Erythroblast (primary cell): ENCODE measurements at regions not wholly inside any gene's neighbourhood (a gene's known extent, or its start where the extent isn't known, plus 50 kb on each side); places are given as distances from the start of the nearest gene placed in this dataset.

Experiments
- DNase-seq, 2 experiments: peaks; one replicate each; lab custom pipeline; 2025; lab: John Stamatoyannopoulos, UW
- GATA1 ChIP-seq: IDR thresholded peaks from 2 replicates; pipeline ENCODE4 v1.6.1; 2011; ENCODE audit warnings: low read depth, mild to moderate bottlenecking, control low read depth, low read length, moderate library complexity
- POLR2A ChIP-seq: IDR thresholded peaks from 2 replicates; pipeline ENCODE4 v1.6.1; 2011; ENCODE audit warnings: mild to moderate bottlenecking, low read length

GRCh38 chr11:106353031-106353430 lies 275.6 kb downstream of the AASDHPPT start:
- TF ChIP-seq POLR2A (no peak), GATA1 (no peak)
- no peak for DNase-seq

GRCh38 chr11:106369224-106369623 lies 291.8 kb downstream of the AASDHPPT start:
- TF ChIP-seq POLR2A = no peak
- TF ChIP-seq GATA1 = no peak
- no peak for DNase-seq

- DNase-seq = no peak
- TF ChIP-seq GATA1 = no peak
- TF ChIP-seq POLR2A = no peak
Observed at GRCh38 chr11:106378513-106379179, 301.2 kb downstream of the AASDHPPT start.

- TF ChIP-seq POLR2A (no peak), GATA1 (no peak)
Observed at GRCh38 chr11:106379265-106379664, 301.8 kb downstream of the AASDHPPT start.

GRCh38 chr11:106379712-106380111 lies 302.2 kb downstream of the AASDHPPT start:
- DNase-seq = no peak
- TF ChIP-seq POLR2A (no peak), GATA1 (no peak)

More at GRCh38 chr11:106379265-106379664, 301.8 kb downstream of the AASDHPPT start:
- no peak for DNase-seq

- TF ChIP-seq GATA1 (no peak), POLR2A (no peak)
- no peak for DNase-seq
Observed at GRCh38 chr11:106381895-106382294, 304.4 kb downstream of the AASDHPPT start.

- no peak for TF ChIP-seq POLR2A
- no peak for TF ChIP-seq GATA1
- no peak for DNase-seq
Observed at GRCh38 chr11:106384429-106384828, 307.0 kb downstream of the AASDHPPT start.

GRCh38 chr11:106386519-106386918 lies 309.1 kb downstream of the AASDHPPT start:
- DNase-seq = no peak
- no peak for TF ChIP-seq GATA1

- TF ChIP-seq POLR2A (no peak), GATA1 (no peak)
- no peak for DNase-seq
Observed at GRCh38 chr11:106389101-106389500, 311.6 kb downstream of the AASDHPPT start.

GRCh38 chr11:106390078-106390477 lies 312.6 kb downstream of the AASDHPPT start:
- TF ChIP-seq GATA1 = no peak
- TF ChIP-seq POLR2A = no peak
- DNase-seq = no peak

GRCh38 chr11:106391771-106392420 lies 314.4 kb downstream of the AASDHPPT start:
- no peak for DNase-seq
- TF ChIP-seq POLR2A = no peak
- TF ChIP-seq GATA1 = no peak

GRCh38 chr11:106395716-106396349 lies 318.4 kb downstream of the AASDHPPT start:
- no peak for TF ChIP-seq POLR2A
- no peak for TF ChIP-seq GATA1
- DNase-seq = no peak

- TF ChIP-seq POLR2A (no peak), GATA1 (no peak)
- DNase-seq = no peak
Observed at GRCh38 chr11:106397787-106398501, 320.5 kb downstream of the AASDHPPT start.

- no peak for DNase-seq
- TF ChIP-seq POLR2A = no peak
- no peak for TF ChIP-seq GATA1
Observed at GRCh38 chr11:106398502-106399075, 321.1 kb downstream of the AASDHPPT start.

GRCh38 chr11:106399076-106399511 lies 321.6 kb downstream of the AASDHPPT start:
- TF ChIP-seq POLR2A (no peak), GATA1 (no peak)
- DNase-seq = no peak
